K562 (cell line): ENCODE measurements at regions not wholly inside any gene's neighbourhood (a gene's known extent, or its start where the extent isn't known, plus 50 kb on each side); places are given as distances from the start of the nearest gene placed in this dataset.

Experiments used
- ELF2 ChIP-seq: fragments of 250-450 bp; sonication (Bioruptor Pico); IDR thresholded peaks from 2 replicates; pipeline ENCODE4 v1.5.0; 2021; ENCODE audit warnings: mild to moderate bottlenecking
- EZH2 ChIP-seq: IDR thresholded peaks from 2 replicates; pipeline ENCODE4 v1.6.1; 2012; ENCODE audit warnings: low read depth, mild to moderate bottlenecking, inconsistent platforms, low read length, borderline replicate concordance
- FOXK1 ChIP-seq: sonication (generic); formaldehyde crosslinking; IDR thresholded peaks from 2 replicates; pipeline ENCODE4 v1.8.0; 2022; ENCODE audit warnings: missing genetic modification reagents, mild to moderate bottlenecking, borderline replicate concordance
- KLF13 ChIP-seq: fragments of 450-650 bp; IDR thresholded peaks from 2 replicates; pipeline ENCODE4 v1.6.1; 2016; ENCODE audit warnings: missing genetic modification characterization, low read depth, mild to moderate bottlenecking, missing compliant biosample characterization, moderate library complexity, borderline replicate concordance
- PHTF2 ChIP-seq: fragments of 250-450 bp; sonication (Bioruptor Pico); IDR thresholded peaks from 2 replicates; pipeline ENCODE4 v1.5.0; 2021; ENCODE audit warnings: mild to moderate bottlenecking
- SRSF1 ChIP-seq: fragments of 200-400 bp; formaldehyde crosslinking; IDR thresholded peaks from 2 replicates; pipeline ENCODE4 v1.6.1; 2017; ENCODE audit warnings: mild to moderate bottlenecking, low read depth, low read length, moderate library complexity
- TF ChIP-seq, protein P1 (sequence below): sonication (generic); formaldehyde crosslinking; IDR thresholded peaks from 2 replicates; pipeline ENCODE4 v1.9.0; 2022; ENCODE audit warnings: mild to moderate bottlenecking, missing genetic modification reagents
- TF ChIP-seq, protein P2 (sequence below), 3 experiments: IDR thresholded peaks in 2 of 3; conservative IDR thresholded peaks in 1 of 3; 2 replicates each; pipeline ENCODE4 v1.5.1; 2011 to 2012; ENCODE audit warnings: low read length in 3 of 3, mild to moderate bottlenecking in 3 of 3, control low read depth in 2 of 3, improper control_type of control experiment in 1 of 3, inconsistent platforms in 1 of 3, low read depth in 1 of 3, mixed read lengths in 1 of 3, moderate library complexity in 1 of 3; ENCODE audit not compliant: insufficient read depth in 2 of 3

DNA sequence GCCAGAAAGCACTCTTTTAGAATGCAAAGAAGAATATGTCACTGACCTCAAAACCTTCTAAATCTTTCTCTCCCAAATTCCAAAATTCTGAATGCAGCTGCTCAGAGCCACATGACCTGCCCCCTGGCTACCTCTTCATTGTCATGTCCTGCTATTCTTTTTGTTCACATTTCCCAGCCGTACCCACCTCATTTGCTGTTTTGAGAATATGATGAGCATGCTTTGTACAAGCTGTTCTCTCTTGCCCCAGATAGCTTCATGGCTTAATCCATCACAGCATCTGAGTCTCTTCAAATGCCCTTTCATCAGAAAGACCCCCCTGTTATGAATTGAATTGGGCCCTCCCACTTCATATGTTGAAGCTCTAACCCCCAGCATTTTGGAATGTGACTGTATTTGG, 214.3 kb downstream of the KCNS3 start:
- no peak for TF ChIP-seq ELF2
- TF ChIP-seq KLF13 = no peak
- no peak for TF ChIP-seq FOXK1 (CRISPR knock-in tag)
- no peak for TF ChIP-seq EZH2
- TF ChIP-seq, protein P1, sequence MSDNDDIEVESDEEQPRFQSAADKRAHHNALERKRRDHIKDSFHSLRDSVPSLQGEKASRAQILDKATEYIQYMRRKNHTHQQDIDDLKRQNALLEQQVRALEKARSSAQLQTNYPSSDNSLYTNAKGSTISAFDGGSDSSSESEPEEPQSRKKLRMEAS (CRISPR knock-in tag) = no peak
- no peak for TF ChIP-seq SRSF1
- no peak for TF ChIP-seq PHTF2 (CRISPR knock-in tag)
- TF ChIP-seq, protein P2, sequence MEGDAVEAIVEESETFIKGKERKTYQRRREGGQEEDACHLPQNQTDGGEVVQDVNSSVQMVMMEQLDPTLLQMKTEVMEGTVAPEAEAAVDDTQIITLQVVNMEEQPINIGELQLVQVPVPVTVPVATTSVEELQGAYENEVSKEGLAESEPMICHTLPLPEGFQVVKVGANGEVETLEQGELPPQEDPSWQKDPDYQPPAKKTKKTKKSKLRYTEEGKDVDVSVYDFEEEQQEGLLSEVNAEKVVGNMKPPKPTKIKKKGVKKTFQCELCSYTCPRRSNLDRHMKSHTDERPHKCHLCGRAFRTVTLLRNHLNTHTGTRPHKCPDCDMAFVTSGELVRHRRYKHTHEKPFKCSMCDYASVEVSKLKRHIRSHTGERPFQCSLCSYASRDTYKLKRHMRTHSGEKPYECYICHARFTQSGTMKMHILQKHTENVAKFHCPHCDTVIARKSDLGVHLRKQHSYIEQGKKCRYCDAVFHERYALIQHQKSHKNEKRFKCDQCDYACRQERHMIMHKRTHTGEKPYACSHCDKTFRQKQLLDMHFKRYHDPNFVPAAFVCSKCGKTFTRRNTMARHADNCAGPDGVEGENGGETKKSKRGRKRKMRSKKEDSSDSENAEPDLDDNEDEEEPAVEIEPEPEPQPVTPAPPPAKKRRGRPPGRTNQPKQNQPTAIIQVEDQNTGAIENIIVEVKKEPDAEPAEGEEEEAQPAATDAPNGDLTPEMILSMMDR (IDR thresholded peaks at IDR 0.05 in 2 of 3, conservative IDR thresholded peaks at IDR 0.05 in 1 of 3; ENCODE audit: insufficient read depth in 2 of 3, low read depth in 1 of 3, low read length in 3 of 3) = no peak
